Astrocyte (in vitro differentiated cells and primary cell): ENCODE measurements at regions not wholly inside any gene's neighbourhood (a gene's known extent, or its start where the extent isn't known, plus 50 kb on each side); places are given as distances from the start of the nearest gene placed in this dataset.

ENCODE experiments used
- CTCF ChIP-seq: IDR thresholded peaks from 2 replicates; pipeline ENCODE4 v1.5.1; 2011; ENCODE audit warnings: low read depth, mild to moderate bottlenecking, inconsistent platforms, low read length, moderate library complexity; ENCODE audit not compliant: insufficient read depth
- EZH2 ChIP-seq: IDR thresholded peaks from 2 replicates; pipeline ENCODE4 v1.6.1; 2012; ENCODE audit warnings: mild to moderate bottlenecking, low read length, inconsistent platforms; ENCODE audit not compliant: insufficient read depth

- no peak for TF ChIP-seq CTCF
- TF ChIP-seq EZH2 = no peak
These were observed 137.0 kb downstream of the TBC1D2B start for GRCh38 chr15:77940381-77940947.
